Coronary artery (tissue), 2 donors: ENCODE measurements at regions not wholly inside any gene's neighbourhood (a gene's known extent, or its start where the extent isn't known, plus 50 kb on each side); places are given as distances from the start of the nearest gene placed in this dataset.

Experiments
- DNase-seq: peaks from one replicate; pipeline ENCODE4 v3.0.0-alpha.2; 2017; ENCODE audit warnings: low spot score
- H3K27ac ChIP-seq, 2 donors: fragments of 200-600 bp; sonication (generic); one replicate each; pipeline ENCODE4 v1.5.1; 2016 to 2019
- H3K4me3 ChIP-seq: fragments of 200-600 bp; sonication (generic); 2 replicates; pipeline ENCODE4 v1.5.1; 2016; ENCODE audit warnings: mild to moderate bottlenecking, moderate library complexity
- TF ChIP-seq, protein P1 (sequence below): fragments of 200-600 bp; sonication (generic); IDR thresholded peaks from one replicate; pipeline ENCODE4 v1.5.1; 2019; ENCODE audit warnings: antibody characterized with exemption

GRCh38 chr18:55024564-55024963 is 65.3 kb upstream of the CCDC68 start:
- Histone ChIP-seq H3K27ac (no peak overlapping the region), H3K4me3 (no peak overlapping the region)
- TF ChIP-seq, protein P1, sequence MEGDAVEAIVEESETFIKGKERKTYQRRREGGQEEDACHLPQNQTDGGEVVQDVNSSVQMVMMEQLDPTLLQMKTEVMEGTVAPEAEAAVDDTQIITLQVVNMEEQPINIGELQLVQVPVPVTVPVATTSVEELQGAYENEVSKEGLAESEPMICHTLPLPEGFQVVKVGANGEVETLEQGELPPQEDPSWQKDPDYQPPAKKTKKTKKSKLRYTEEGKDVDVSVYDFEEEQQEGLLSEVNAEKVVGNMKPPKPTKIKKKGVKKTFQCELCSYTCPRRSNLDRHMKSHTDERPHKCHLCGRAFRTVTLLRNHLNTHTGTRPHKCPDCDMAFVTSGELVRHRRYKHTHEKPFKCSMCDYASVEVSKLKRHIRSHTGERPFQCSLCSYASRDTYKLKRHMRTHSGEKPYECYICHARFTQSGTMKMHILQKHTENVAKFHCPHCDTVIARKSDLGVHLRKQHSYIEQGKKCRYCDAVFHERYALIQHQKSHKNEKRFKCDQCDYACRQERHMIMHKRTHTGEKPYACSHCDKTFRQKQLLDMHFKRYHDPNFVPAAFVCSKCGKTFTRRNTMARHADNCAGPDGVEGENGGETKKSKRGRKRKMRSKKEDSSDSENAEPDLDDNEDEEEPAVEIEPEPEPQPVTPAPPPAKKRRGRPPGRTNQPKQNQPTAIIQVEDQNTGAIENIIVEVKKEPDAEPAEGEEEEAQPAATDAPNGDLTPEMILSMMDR, result no peak
- DNase-seq, result no peak

DNA sequence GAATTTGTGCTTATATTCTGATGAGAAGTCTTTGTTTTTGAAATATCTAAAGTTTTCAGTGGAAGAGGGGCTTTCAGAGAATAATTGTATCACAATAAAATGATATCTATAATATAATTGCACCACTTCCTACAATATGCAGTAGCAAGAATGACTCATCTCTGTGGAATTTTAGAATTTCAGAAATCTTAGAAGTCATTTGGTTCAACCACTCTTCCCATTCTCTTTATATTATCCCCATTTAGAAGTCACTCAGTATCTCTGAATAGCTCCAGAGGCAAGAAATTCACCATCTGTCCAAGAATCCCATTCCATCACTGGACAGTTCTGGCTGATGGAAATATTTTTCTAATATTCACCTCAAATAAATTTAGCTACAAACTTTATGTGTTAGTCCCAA is 59.3 kb upstream of the CCDC68 start:
- TF ChIP-seq, protein P1, result no peak
- DNase-seq, result no peak
- Histone ChIP-seq H3K4me3 (no peak overlapping the region), H3K27ac (no peak overlapping the region)

GRCh38 chr18:55014095-55014494 is 54.8 kb upstream of the CCDC68 start:
- Histone ChIP-seq H3K27ac (no peak overlapping the region), H3K4me3 (no peak overlapping the region)
- DNase-seq, result no peak
- TF ChIP-seq, protein P1, result no peak

DNA sequence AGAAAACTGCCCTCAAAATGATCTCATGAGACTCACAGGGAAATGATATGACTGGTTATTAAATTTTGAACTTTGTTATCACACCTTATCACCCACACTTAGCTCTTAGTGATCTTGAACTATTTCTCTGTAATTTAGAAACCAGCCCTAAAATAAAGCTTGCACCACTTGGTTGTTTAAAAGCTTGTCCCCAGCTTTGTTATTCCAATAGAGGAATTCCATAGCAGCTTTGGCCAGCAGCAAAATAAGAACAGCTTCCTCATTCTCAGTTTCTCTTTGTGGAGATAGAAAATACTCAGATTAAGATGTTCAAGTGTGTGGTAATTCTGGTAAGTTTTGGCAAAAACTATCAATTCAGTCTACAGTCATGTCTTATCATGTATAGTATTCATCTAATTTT is 54.4 kb upstream of the CCDC68 start:
- no peak overlapping the region for H3K27ac ChIP-seq
- H3K4me3 ChIP-seq, result no peak overlapping the region
- no peak for DNase-seq
- TF ChIP-seq, protein P1, result no peak

- TF ChIP-seq, protein P1, result no peak
- Histone ChIP-seq H3K27ac (no peak overlapping the region), H3K4me3 (no peak overlapping the region)
- DNase-seq, result no peak
Observed at GRCh38 chr18:55013086-55013485, 53.8 kb upstream of the CCDC68 start.

GRCh38 chr18:55012008-55012407 is 52.7 kb upstream of the CCDC68 start:
- H3K27ac ChIP-seq, result no peak overlapping the region
- TF ChIP-seq, protein P1, result no peak
- DNase-seq, result no peak
- no peak overlapping the region for H3K4me3 ChIP-seq
